H9 (cell line): ENCODE measurements at regions not wholly inside any gene's neighbourhood (a gene's known extent, or its start where the extent isn't known, plus 50 kb on each side); places are given as distances from the start of the nearest gene placed in this dataset.

Source experiments
- DNase-seq: peaks from one replicate; pipeline ENCODE4 v3.0.0-alpha.2; 2017
- H2AFZ ChIP-seq: one replicate; pipeline ENCODE4 v1.6.1; 2013; ENCODE audit warnings: mild to moderate bottlenecking, low read length, control low read depth, moderate library complexity
- H2AK5ac ChIP-seq: 2 replicates; pipeline ENCODE4 v1.6.1; 2013; ENCODE audit warnings: low read length, control low read depth, mixed read lengths; ENCODE audit not compliant: insufficient read length
- H2BK120ac ChIP-seq: one replicate; pipeline ENCODE4 v1.6.1; 2013; ENCODE audit warnings: low read depth, mild to moderate bottlenecking, low read length, control low read depth, inconsistent platforms; ENCODE audit not compliant: poor library complexity, severe bottlenecking
- H2BK12ac ChIP-seq: 2 replicates; pipeline ENCODE4 v1.6.1; 2013; ENCODE audit warnings: low read length, control low read depth, mixed read lengths, low read depth; ENCODE audit not compliant: insufficient read length
- H2BK15ac ChIP-seq: 2 replicates; pipeline ENCODE4 v1.6.1; 2013; ENCODE audit warnings: low read depth, low read length, control low read depth
- H2BK20ac ChIP-seq: one replicate; pipeline ENCODE4 v1.6.1; 2013; ENCODE audit warnings: low read depth, mild to moderate bottlenecking, low read length, control low read depth, inconsistent platforms; ENCODE audit not compliant: poor library complexity, severe bottlenecking
- H2BK5ac ChIP-seq: 2 replicates; pipeline ENCODE4 v1.6.1; 2013; ENCODE audit warnings: low read length, control low read depth, mixed read lengths; ENCODE audit not compliant: insufficient read length
- H3K14ac ChIP-seq: 2 replicates; pipeline ENCODE4 v1.6.1; 2013; ENCODE audit warnings: low read length, control low read depth; ENCODE audit not compliant: insufficient read depth
- H3K18ac ChIP-seq: 2 replicates; pipeline ENCODE4 v1.6.1; 2013; ENCODE audit warnings: low read depth, mild to moderate bottlenecking, mixed read lengths, low read length, control low read depth; ENCODE audit not compliant: insufficient read length
- H3K23ac ChIP-seq: 2 replicates; pipeline ENCODE4 v1.6.1; 2013; ENCODE audit warnings: low read length, control low read depth, mixed read lengths, low read depth; ENCODE audit not compliant: insufficient read length
- H3K23me2 ChIP-seq: 2 replicates; pipeline ENCODE4 v1.6.1; 2013; ENCODE audit warnings: low read depth, mild to moderate bottlenecking, mixed read lengths, low read length, control low read depth; ENCODE audit not compliant: insufficient read length, poor library complexity, severe bottlenecking
- H3K27ac ChIP-seq: 2 replicates; pipeline ENCODE4 v1.5.1; 2013; ENCODE audit warnings: low read length, control low read depth, mixed read lengths, low read depth; ENCODE audit not compliant: insufficient read length
- H3K27me3 ChIP-seq: 2 replicates; pipeline ENCODE4 v1.6.1; 2013; ENCODE audit warnings: low read length, control low read depth, inconsistent platforms; ENCODE audit not compliant: insufficient read depth
- H3K4ac ChIP-seq: 2 replicates; pipeline ENCODE4 v1.6.1; 2013; ENCODE audit warnings: low read depth, mild to moderate bottlenecking, control low read depth, inconsistent platforms, low read length, moderate library complexity
- H3K4me1 ChIP-seq: 2 replicates; pipeline ENCODE4 v1.6.1; 2013; ENCODE audit warnings: low read length, control low read depth, inconsistent platforms; ENCODE audit not compliant: insufficient read depth
- H3K4me2 ChIP-seq: 2 replicates; pipeline ENCODE4 v1.6.1; 2013; ENCODE audit warnings: low read length, control low read depth, mixed read lengths; ENCODE audit not compliant: insufficient read length, insufficient read depth
- H3K56ac ChIP-seq: 2 replicates; pipeline ENCODE4 v1.6.1; 2013; ENCODE audit warnings: low read depth, mild to moderate bottlenecking, mixed read lengths, low read length, control low read depth; ENCODE audit not compliant: insufficient read length
- H3K79me1 ChIP-seq: 2 replicates; pipeline ENCODE4 v1.6.1; 2013; ENCODE audit warnings: low read depth, mild to moderate bottlenecking, moderate library complexity, low read length, control low read depth, inconsistent platforms; ENCODE audit not compliant: insufficient read depth, poor library complexity, severe bottlenecking
- H3K79me2 ChIP-seq: 2 replicates; pipeline ENCODE4 v1.6.1; 2013; ENCODE audit warnings: low read length, control low read depth, inconsistent platforms; ENCODE audit not compliant: insufficient read depth
- H3K9ac ChIP-seq: 2 replicates; pipeline ENCODE4 v1.6.1; 2013; ENCODE audit warnings: low read length, control low read depth, mixed read lengths; ENCODE audit not compliant: insufficient read length; ENCODE audit errors: extremely low read depth
- H3K9me3 ChIP-seq: one replicate; pipeline ENCODE4 v1.6.1; 2013; ENCODE audit warnings: low read depth, low read length, inconsistent platforms; ENCODE audit not compliant: control insufficient read depth
- H3T11ph ChIP-seq: one replicate; pipeline ENCODE4 v1.6.1; 2013; ENCODE audit warnings: mild to moderate bottlenecking, low read length, control low read depth, inconsistent platforms
- H4K20me1 ChIP-seq: one replicate; pipeline ENCODE4 v1.6.1; 2013; ENCODE audit not compliant: control insufficient read depth, insufficient read length, insufficient read depth
- H4K5ac ChIP-seq: 2 replicates; pipeline ENCODE4 v1.6.1; 2013; ENCODE audit warnings: low read depth, mild to moderate bottlenecking, mixed read lengths, low read length, control low read depth; ENCODE audit not compliant: insufficient read length
- H4K8ac ChIP-seq: replicated peaks from 2 replicates; pipeline ENCODE4 v1.6.1; 2013; ENCODE audit warnings: low read length, control low read depth, mixed read lengths, low read depth; ENCODE audit not compliant: insufficient read length
- H4K91ac ChIP-seq: 2 replicates; pipeline ENCODE4 v1.6.1; 2013; ENCODE audit warnings: low read depth, mild to moderate bottlenecking, moderate library complexity, mixed read lengths, low read length, control low read depth; ENCODE audit not compliant: insufficient read length
- H3K27ac Mint-ChIP-seq, 3 experiments: 2 replicates in 2 of 3; 3 replicates in 1 of 3; pipeline ENCODE4 v1.8.0; 2020 to 2021; ENCODE audit warnings: mixed read lengths in 3 of 3, mild to moderate bottlenecking in 1 of 3, moderate library complexity in 1 of 3
- H3K27me3 Mint-ChIP-seq: 2 replicates; pipeline ENCODE4 v1.8.0; 2021; ENCODE audit warnings: low read depth, mild to moderate bottlenecking, moderate library complexity, mixed read lengths
- H3K36me3 Mint-ChIP-seq, 3 experiments: 2 replicates in 2 of 3; 3 replicates in 1 of 3; pipeline ENCODE4 v1.8.0; 2020 to 2021; ENCODE audit warnings: low read depth in 3 of 3, mixed read lengths in 3 of 3; ENCODE audit not compliant: insufficient read depth in 1 of 3
- H3K4me1 Mint-ChIP-seq, 2 experiments: 2 replicates each; pipeline ENCODE4 v1.8.0; 2020; ENCODE audit warnings: mixed read lengths in 2 of 2
- H3K4me3 Mint-ChIP-seq, 2 experiments: 2 replicates in 1 of 2; 3 replicates in 1 of 2; pipeline ENCODE4 v1.8.0; 2020 to 2021; ENCODE audit warnings: mild to moderate bottlenecking in 2 of 2, mixed read lengths in 2 of 2, moderate library complexity in 1 of 2
- H3K9me3 Mint-ChIP-seq, 2 experiments: 2 replicates in 1 of 2; 3 replicates in 1 of 2; pipeline ENCODE4 v1.8.0; 2020; ENCODE audit warnings: mild to moderate bottlenecking in 2 of 2, mixed read lengths in 2 of 2, moderate library complexity in 1 of 2
- CTCF ChIP-seq: fragments of 200-600 bp; sonication (generic); conservative IDR thresholded peaks from 3 replicates; pipeline ENCODE4 v1.8.0; 2021; ENCODE audit warnings: antibody characterized with exemption, mild to moderate bottlenecking
- WGBS: extraction: QIAGEN DNeasy Blood & Tissue Kit; methylation state at CpG from one replicate; pipeline ENCODE4 v1.1.7; 2013; ENCODE audit warnings: missing lambda C conversion rate, low lambda C conversion rate, mixed read lengths; ENCODE audit not compliant: insufficient read length; ENCODE audit errors: extremely low coverage; 5-methylcytosine and 5-hydroxymethylcytosine counted together

GRCh38 chr6:105783333-105783935, 302.7 kb upstream of the PRDM1 start:
- H3K4me2 ChIP-seq, result no peak overlapping the region
- no peaks in the 10 kb centered on the region for H3K36me3 Mint-ChIP-seq

More at GRCh38 chr6:105783333-105783935, 302.7 kb upstream of the PRDM1 start:
- H3K9me3 ChIP-seq, result no peaks in the 10 kb centered on the region
- H4K5ac ChIP-seq, result no peak overlapping the region
- WGBS, result no CpG with 5 or more reads among the region's 8 CpGs
- H4K20me1 ChIP-seq, result no peaks in the 10 kb centered on the region
- H3K79me1 ChIP-seq, result no peaks in the 10 kb centered on the region
- H3K56ac ChIP-seq, result no peak overlapping the region
- H4K8ac ChIP-seq, result no peak overlapping the region
- no peak overlapping the region for H3K4ac ChIP-seq
- H2BK15ac ChIP-seq, result no peak overlapping the region
- H3K27me3 ChIP-seq, result no peaks in the 10 kb centered on the region
- H2AFZ ChIP-seq, result no peak overlapping the region
- Mint-ChIP-seq H3K4me1 (peaks cover 5 to 10% of the 10 kb centered on the region in 2 experiments; a peak in 3 of 4 replicates), H3K27me3 (no peaks in the 10 kb centered on the region; the same call in 1 of the 2 replicates), H3K27ac (no peak overlapping the region; a peak in 1 of 7 replicates), H3K4me3 (no peak overlapping the region), H3K9me3 (no peaks in the 10 kb centered on the region; a peak in 1 of 5 replicates)
- H3K4me1 ChIP-seq, result peaks cover 1% of the 10 kb centered on the region; the same call in 1 of the 2 replicates
- H3K9ac ChIP-seq, result no peak overlapping the region
- no peak overlapping the region for H3K27ac ChIP-seq
- H2BK20ac ChIP-seq, result no peak overlapping the region
- H2BK120ac ChIP-seq, result no peak overlapping the region
- H3K23ac ChIP-seq, result no peak overlapping the region
- H2BK12ac ChIP-seq, result no peak overlapping the region
- H2BK5ac ChIP-seq, result no peak overlapping the region
- H3K23me2 ChIP-seq, result no peaks in the 10 kb centered on the region
- H2AK5ac ChIP-seq, result no peak overlapping the region
- no peak for TF ChIP-seq CTCF
- no peak overlapping the region for H3K18ac ChIP-seq
- H3K14ac ChIP-seq, result no peak overlapping the region
- no peak for DNase-seq
- H4K91ac ChIP-seq, result no peak overlapping the region
- no peaks in the 10 kb centered on the region for H3K79me2 ChIP-seq
- no peak overlapping the region for H3T11ph ChIP-seq
